Panc1 (cell line): ENCODE measurements at regions not wholly inside any gene's neighbourhood (a gene's known extent, or its start where the extent isn't known, plus 50 kb on each side); places are given as distances from the start of the nearest gene placed in this dataset.

Experiments used
- ATAC-seq: fragments of 200-7000 bp; cut with Tn5 transposase; 2 replicates; pipeline ENCODE4 v1.9.1; 2020; ENCODE audit warnings: mild to moderate bottlenecking, moderate library complexity
- BruUV-seq: library from RNA; stranded (reverse); fragments of 400-500 nt; replicated peaks from 2 replicates; lab custom pipeline; 2021; lab: Mats Ljungman, UMichigan
- CTCF ChIA-PET: fragments of 300-600 bp; sonication (Branson Sonifier 250); formaldehyde crosslinking; loops from one replicate; lab custom pipeline; 2022; ENCODE audit warnings: antibody characterized with exemption; lab: Charles Lee
- POLR2A ChIA-PET: fragments of 300-600 bp; sonication (Branson Sonifier 250); formaldehyde crosslinking; loops from one replicate; lab custom pipeline; 2022; ENCODE audit warnings: antibody characterized with exemption; lab: Charles Lee
- DNase-seq: peaks from one replicate; pipeline ENCODE4 v3.0.0-alpha.2; 2010; ENCODE audit warnings: low read depth, low spot score
- H3K27ac ChIP-seq: 2 replicates; pipeline ENCODE4 v1.5.1; 2011; ENCODE audit warnings: mild to moderate bottlenecking, low read length, inconsistent platforms
- H3K27me3 ChIP-seq: fragments of 200-500 bp; sonication (Bioruptor generic); 2 replicates; pipeline ENCODE4 v1.6.0; 2014; ENCODE audit warnings: low read length, inconsistent platforms; ENCODE audit not compliant: control insufficient read depth, insufficient read depth
- H3K36me3 ChIP-seq: fragments of 200-500 bp; sonication (Bioruptor generic); 2 replicates; pipeline ENCODE4 v1.5.1; 2014; ENCODE audit warnings: inconsistent platforms, mild to moderate bottlenecking, low read length, moderate library complexity; ENCODE audit not compliant: control insufficient read depth, insufficient read depth
- H3K4me1 ChIP-seq: 2 replicates; pipeline ENCODE4 v1.5.1; 2011; ENCODE audit warnings: inconsistent platforms, mild to moderate bottlenecking, low read length, moderate library complexity; ENCODE audit not compliant: control insufficient read depth, insufficient read depth
- H3K4me3 ChIP-seq, 2 experiments: 2 replicates each; pipeline ENCODE4 v1.5.1; 2011 to 2012; ENCODE audit warnings: low read depth in 2 of 2, low read length in 2 of 2, mild to moderate bottlenecking in 2 of 2, inconsistent platforms in 1 of 2, moderate library complexity in 1 of 2
- H3K9me3 ChIP-seq: fragments of 200-500 bp; sonication (Bioruptor generic); 2 replicates; pipeline ENCODE4 v1.5.1; 2014; ENCODE audit warnings: low read depth, mild to moderate bottlenecking, inconsistent platforms, low read length, moderate library complexity; ENCODE audit not compliant: control insufficient read depth, insufficient read depth
- POLR2AphosphoS5 ChIP-seq: IDR thresholded peaks from 2 replicates; pipeline ENCODE4 v1.6.1; 2012; ENCODE audit warnings: mild to moderate bottlenecking, low read depth, low read length, moderate library complexity
- REST ChIP-seq, 2 experiments: IDR thresholded peaks; 2 replicates each; pipeline ENCODE4 v1.6.1; 2011 to 2012; ENCODE audit warnings: low read depth in 2 of 2, control low read depth in 1 of 2, low read length in 1 of 2, mild to moderate bottlenecking in 1 of 2, moderate library complexity in 1 of 2; ENCODE audit not compliant: insufficient read depth in 1 of 2
- SIN3A ChIP-seq: IDR thresholded peaks from 2 replicates; pipeline ENCODE4 v1.6.1; 2012; ENCODE audit warnings: low read depth, mild to moderate bottlenecking, low read length, moderate library complexity, borderline replicate concordance; ENCODE audit not compliant: insufficient read depth
- TCF7L2 ChIP-seq: IDR thresholded peaks from 2 replicates; pipeline ENCODE4 v1.6.1; 2011; ENCODE audit warnings: mild to moderate bottlenecking, low read depth, low read length, inconsistent platforms
- in situ Hi-C: cut with HindIII; loops from 2 replicates; pipeline ENCODE4 v1.10.0; 2016; ENCODE audit warnings: low sequenced_read_pairs, low pct_unique_long_range_greater_than_20kb
- intact Hi-C: fragments of 100-400 bp; cut with micrococcal nuclease; formaldehyde crosslinking; loops from one replicate; pipeline ENCODE4 v1.10.0; 2022; ENCODE audit not compliant: unreplicated experiment
- TF ChIP-seq, protein P1 (sequence below): fragments of 450-650 bp; IDR thresholded peaks from 2 replicates; pipeline ENCODE4 v1.5.1; 2017; ENCODE audit warnings: mild to moderate bottlenecking

DNA sequence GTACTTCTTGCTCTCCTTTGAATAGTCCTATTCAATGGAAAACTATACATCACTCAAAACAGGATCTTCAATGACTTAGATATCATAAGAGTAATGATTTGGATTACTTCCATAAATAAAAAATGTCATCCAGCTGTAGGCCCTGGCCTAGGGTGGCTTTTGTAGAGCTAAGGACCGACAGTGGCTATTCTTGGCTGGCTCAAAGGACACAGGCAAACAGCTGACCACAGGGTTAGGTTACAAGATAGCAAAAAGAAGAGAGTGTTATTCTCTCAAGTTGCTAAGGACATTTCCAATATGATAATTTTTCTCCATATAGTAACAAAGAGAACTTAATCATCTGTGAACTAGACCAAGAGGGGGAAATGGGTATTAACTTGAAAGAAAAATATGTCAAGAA lies 495.1 kb downstream of the PLPP3 start:
- BruUV-seq, result no TSS peak
- Histone ChIP-seq H3K4me3 (no peak overlapping the region), H3K27me3 (no peaks in the 10 kb centered on the region; the same call in 1 of the 2 replicates), H3K4me1 (no peaks in the 10 kb centered on the region), H3K9me3 (no peaks in the 10 kb centered on the region), H3K27ac (no peak overlapping the region), H3K36me3 (no peaks in the 10 kb centered on the region)
- DNase-seq (no peak), ATAC-seq (no peak)
- intact Hi-C loops (no loop called here), in situ Hi-C loops (no loop called here)
- CTCF ChIA-PET, result no interaction called here
- POLR2A ChIA-PET, result no interaction called here
- TF ChIP-seq, protein P1, sequence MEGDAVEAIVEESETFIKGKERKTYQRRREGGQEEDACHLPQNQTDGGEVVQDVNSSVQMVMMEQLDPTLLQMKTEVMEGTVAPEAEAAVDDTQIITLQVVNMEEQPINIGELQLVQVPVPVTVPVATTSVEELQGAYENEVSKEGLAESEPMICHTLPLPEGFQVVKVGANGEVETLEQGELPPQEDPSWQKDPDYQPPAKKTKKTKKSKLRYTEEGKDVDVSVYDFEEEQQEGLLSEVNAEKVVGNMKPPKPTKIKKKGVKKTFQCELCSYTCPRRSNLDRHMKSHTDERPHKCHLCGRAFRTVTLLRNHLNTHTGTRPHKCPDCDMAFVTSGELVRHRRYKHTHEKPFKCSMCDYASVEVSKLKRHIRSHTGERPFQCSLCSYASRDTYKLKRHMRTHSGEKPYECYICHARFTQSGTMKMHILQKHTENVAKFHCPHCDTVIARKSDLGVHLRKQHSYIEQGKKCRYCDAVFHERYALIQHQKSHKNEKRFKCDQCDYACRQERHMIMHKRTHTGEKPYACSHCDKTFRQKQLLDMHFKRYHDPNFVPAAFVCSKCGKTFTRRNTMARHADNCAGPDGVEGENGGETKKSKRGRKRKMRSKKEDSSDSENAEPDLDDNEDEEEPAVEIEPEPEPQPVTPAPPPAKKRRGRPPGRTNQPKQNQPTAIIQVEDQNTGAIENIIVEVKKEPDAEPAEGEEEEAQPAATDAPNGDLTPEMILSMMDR, result no peak
- TF ChIP-seq SIN3A, result no peak
- no peak for TF ChIP-seq REST (IDR thresholded peaks at IDR 0.05; ENCODE audit: insufficient read depth in 1 of 2, low read depth in 2 of 2, low read length in 1 of 2)
- no peak for TF ChIP-seq TCF7L2
- no peak for TF ChIP-seq POLR2AphosphoS5

- Histone ChIP-seq H3K27ac (no peak overlapping the region), H3K9me3 (no peaks in the 10 kb centered on the region), H3K4me1 (no peaks in the 10 kb centered on the region), H3K27me3 (no peaks in the 10 kb centered on the region; the same call in 1 of the 2 replicates), H3K4me3 (no peak overlapping the region), H3K36me3 (no peaks in the 10 kb centered on the region)
- ChIA-PET CTCF (no interaction called here), POLR2A (no interaction called here)
- in situ Hi-C loops (no loop called here), intact Hi-C loops (no loop called here)
- TF ChIP-seq POLR2AphosphoS5, result no peak
- no peak for TF ChIP-seq SIN3A
- TF ChIP-seq, protein P1, result no peak
- no TSS peak for BruUV-seq
- DNase-seq (no peak), ATAC-seq (no peak)
These were observed 497.6 kb downstream of the PLPP3 start for GRCh38 chr1:56081736-56082135.
